ENCODE measurements at regions not wholly inside any gene's neighbourhood (a gene's known extent, or its start where the extent isn't known, plus 50 kb on each side); places are given as distances from the start of the nearest gene placed in this dataset.

GRCh38 chr20:23138226-23138625 is 52.1 kb upstream of the CD93 start:
- no peak for TF ChIP-seq CTCF (IDR thresholded peaks at IDR 0.05; ENCODE audit: low read depth, low read length)
- no peak for TF ChIP-seq EZH2phosphoT487 (IDR thresholded peaks at IDR 0.05; ENCODE audit: low read depth)
